ENCODE measurements at regions not wholly inside any gene's neighbourhood (a gene's known extent, or its start where the extent isn't known, plus 50 kb on each side); places are given as distances from the start of the nearest gene placed in this dataset.

DNA sequence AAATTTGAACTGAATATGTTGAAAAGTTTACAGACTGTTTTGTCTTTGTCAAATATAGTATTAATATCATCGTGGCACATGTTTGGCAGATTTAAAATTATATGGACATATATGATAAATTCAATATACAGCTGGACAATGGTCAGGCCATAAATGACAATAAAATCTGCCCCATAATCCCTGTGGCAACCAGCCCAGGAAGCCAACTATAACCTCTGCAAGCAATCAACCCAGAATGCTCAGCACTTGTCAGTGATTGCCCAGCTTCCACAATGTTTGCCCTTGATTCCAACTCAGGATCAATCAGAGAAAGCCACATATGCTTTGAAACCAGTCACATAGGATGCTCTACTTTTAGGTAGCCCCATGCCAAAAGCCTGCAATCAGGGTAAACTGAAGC, 671.9 kb downstream of the SUCLG1 start:
- TF ChIP-seq, protein P1, sequence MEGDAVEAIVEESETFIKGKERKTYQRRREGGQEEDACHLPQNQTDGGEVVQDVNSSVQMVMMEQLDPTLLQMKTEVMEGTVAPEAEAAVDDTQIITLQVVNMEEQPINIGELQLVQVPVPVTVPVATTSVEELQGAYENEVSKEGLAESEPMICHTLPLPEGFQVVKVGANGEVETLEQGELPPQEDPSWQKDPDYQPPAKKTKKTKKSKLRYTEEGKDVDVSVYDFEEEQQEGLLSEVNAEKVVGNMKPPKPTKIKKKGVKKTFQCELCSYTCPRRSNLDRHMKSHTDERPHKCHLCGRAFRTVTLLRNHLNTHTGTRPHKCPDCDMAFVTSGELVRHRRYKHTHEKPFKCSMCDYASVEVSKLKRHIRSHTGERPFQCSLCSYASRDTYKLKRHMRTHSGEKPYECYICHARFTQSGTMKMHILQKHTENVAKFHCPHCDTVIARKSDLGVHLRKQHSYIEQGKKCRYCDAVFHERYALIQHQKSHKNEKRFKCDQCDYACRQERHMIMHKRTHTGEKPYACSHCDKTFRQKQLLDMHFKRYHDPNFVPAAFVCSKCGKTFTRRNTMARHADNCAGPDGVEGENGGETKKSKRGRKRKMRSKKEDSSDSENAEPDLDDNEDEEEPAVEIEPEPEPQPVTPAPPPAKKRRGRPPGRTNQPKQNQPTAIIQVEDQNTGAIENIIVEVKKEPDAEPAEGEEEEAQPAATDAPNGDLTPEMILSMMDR (IDR thresholded peaks at IDR 0.05; ENCODE audit: borderline replicate concordance, extremely low read depth, low read length, poor library complexity, severe bottlenecking) = no peak
- TF ChIP-seq EZH2 (IDR thresholded peaks at IDR 0.05; ENCODE audit: borderline replicate concordance, low read depth, low read length, severe bottlenecking) = no peak
